ENCODE measurements at regions not wholly inside any gene's neighbourhood (a gene's known extent, or its start where the extent isn't known, plus 50 kb on each side); places are given as distances from the start of the nearest gene placed in this dataset.

DNA sequence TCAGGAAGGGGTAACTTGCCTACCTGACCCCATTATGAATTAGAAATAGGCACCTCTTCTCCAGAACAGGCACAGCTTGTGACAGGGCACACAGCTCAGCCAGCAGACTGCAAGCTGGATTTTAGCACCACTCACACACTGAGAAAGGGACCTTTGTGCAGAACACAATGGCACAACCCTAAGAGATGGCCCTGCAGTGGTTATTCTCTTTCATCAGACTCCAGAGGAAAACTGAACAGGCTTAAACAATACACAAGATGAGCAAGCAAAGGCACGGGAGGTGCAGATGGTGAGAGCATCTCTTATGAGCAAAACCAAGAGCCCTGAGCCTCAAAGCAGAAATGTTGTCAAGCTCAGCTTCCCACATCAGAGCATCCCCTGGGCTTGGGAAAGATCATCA lies 93.8 kb upstream of the LRRC55 start:
- Histone ChIP-seq H3K9ac (ENCODE audit: insufficient read length, low read depth) (no peak overlapping the region), H3K27me3 (ENCODE audit: insufficient read depth, insufficient read length) (no peaks in the 10 kb centered on the region), H3K9me3 (ENCODE audit: insufficient read depth, low read length) (no peaks in the 10 kb centered on the region; the same call in 1 of the 2 replicates), H3K4me1 (ENCODE audit: insufficient read depth, insufficient read length) (peaks cover 2% of the 10 kb centered on the region), H3K36me3 (ENCODE audit: insufficient read depth, insufficient read length, low read length) (no peaks in the 10 kb centered on the region), H3K4me3 (ENCODE audit: insufficient read length, low read depth) (no peak overlapping the region)
- DNase-seq (ENCODE audit: low read depth, low spot score) = no peak
- TF ChIP-seq YY1 (IDR thresholded peaks at IDR 0.05; ENCODE audit: insufficient read depth, insufficient read length) = no peak

DNA sequence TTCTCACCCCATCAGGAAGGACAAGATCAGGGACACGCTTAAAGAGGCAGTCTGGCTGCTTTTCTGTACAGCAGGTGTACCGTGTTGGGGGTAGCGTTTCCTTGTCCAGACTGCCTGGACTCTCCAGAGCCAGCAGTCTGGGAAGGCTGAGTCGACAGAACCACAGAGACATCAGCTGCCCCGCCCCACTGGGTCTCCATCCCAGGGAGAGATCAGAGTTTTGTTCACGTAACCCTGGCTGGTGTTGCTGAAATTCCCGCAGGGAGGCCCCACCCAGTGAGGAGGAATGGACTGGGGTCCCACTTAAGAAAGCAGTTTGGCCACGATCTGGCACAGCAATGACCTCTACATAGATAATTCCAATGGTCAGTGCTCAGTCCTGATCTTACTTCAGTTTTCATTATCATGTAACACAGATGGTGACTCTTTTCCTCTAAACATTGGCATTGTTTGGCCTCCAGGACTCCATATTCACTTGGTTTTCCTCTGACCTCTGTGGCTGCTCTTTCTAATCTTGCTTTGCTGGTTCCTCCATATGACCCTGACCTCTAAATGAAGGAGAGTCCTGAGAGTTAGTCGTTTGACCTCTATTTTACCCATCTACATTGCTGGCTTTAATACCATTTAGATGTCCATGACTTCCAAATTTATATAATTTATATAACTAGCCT lies 89.6 kb upstream of the LRRC55 start:
- H3K27me3 ChIP-seq (ENCODE audit: insufficient read depth, insufficient read length) = no peaks in the 10 kb centered on the region
- H3K9me3 ChIP-seq (ENCODE audit: insufficient read depth, low read length) = no peaks in the 10 kb centered on the region
- TF ChIP-seq YY1 (IDR thresholded peaks at IDR 0.05; ENCODE audit: insufficient read depth, insufficient read length) (no peak), ZNF274 (IDR thresholded peaks at IDR 0.05; ENCODE audit: low read depth, low read length) (no peak), SUZ12 (IDR thresholded peaks at IDR 0.05; ENCODE audit: extremely low read depth, insufficient read depth, insufficient read length) (no peak)
- H3K9ac ChIP-seq (ENCODE audit: insufficient read length, low read depth) = no peak overlapping the region
- no peak for DNase-seq (ENCODE audit: low read depth, low spot score)
- H3K4me3 ChIP-seq (ENCODE audit: insufficient read length, low read depth) = no peak overlapping the region
- no peaks in the 10 kb centered on the region for H3K36me3 ChIP-seq (ENCODE audit: insufficient read depth, insufficient read length, low read length)
- peaks cover 2% of the 10 kb centered on the region for H3K4me1 ChIP-seq (ENCODE audit: insufficient read depth, insufficient read length)

DNA sequence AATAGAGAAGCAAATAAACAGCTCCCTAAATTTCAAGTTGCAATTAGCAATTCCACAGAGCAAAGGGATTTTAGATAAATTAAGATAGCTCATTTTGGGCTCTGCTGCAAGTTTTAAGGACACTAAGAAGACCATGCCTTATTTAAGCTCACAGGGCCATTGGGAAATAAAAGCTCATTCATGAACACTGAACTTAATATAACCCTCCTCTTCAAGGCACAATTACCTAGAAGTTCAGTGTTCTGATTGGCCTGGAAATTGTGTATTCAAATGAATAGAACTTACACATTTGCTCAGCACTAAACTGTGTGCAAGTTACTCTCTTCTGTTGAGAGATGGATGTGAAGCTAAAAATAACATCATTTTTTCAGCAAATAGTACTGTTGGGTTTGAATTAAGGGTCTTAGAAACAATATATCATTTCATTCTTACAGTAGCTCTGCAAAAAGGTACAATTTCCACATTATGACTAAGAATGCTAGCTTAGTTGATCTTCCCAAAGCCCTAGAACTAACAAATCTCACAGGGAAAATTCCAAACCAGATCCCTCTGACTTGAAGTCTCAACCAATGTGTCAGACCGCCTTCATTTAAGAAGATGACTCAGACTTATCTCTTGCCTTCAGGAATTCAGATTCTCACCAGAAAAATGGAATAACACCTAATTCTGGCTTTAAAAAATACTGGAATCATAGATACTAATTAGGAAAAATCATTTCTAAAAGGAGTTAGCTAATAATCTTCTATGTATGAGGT lies 87.4 kb upstream of the LRRC55 start:
- no peak overlapping the region for H3K9ac ChIP-seq (ENCODE audit: insufficient read length, low read depth)
- TF ChIP-seq SUZ12 (IDR thresholded peaks at IDR 0.05; ENCODE audit: extremely low read depth, insufficient read depth, insufficient read length) (no peak), ZNF274 (IDR thresholded peaks at IDR 0.05; ENCODE audit: low read depth, low read length) (no peak), YY1 (IDR thresholded peaks at IDR 0.05; ENCODE audit: insufficient read depth, insufficient read length) (no peak)

GRCh38 chr11:57095417-57095816 lies 86.3 kb upstream of the LRRC55 start:
- Histone ChIP-seq H3K36me3 (ENCODE audit: insufficient read depth, insufficient read length, low read length) (no peaks in the 10 kb centered on the region), H3K9ac (ENCODE audit: insufficient read length, low read depth) (no peak overlapping the region), H3K9me3 (ENCODE audit: insufficient read depth, low read length) (no peaks in the 10 kb centered on the region), H3K4me1 (ENCODE audit: insufficient read depth, insufficient read length) (no peaks in the 10 kb centered on the region), H3K27me3 (ENCODE audit: insufficient read depth, insufficient read length) (no peaks in the 10 kb centered on the region), H3K4me3 (ENCODE audit: insufficient read length, low read depth) (no peak overlapping the region)
- no peak for DNase-seq (ENCODE audit: low read depth, low spot score)
- TF ChIP-seq ZNF274 (IDR thresholded peaks at IDR 0.05; ENCODE audit: low read depth, low read length) (no peak), YY1 (IDR thresholded peaks at IDR 0.05; ENCODE audit: insufficient read depth, insufficient read length) (no peak), SUZ12 (IDR thresholded peaks at IDR 0.05; ENCODE audit: extremely low read depth, insufficient read depth, insufficient read length) (no peak)

More for the DNA sequence above, 87.4 kb upstream of the LRRC55 start:
- Histone ChIP-seq H3K27me3 (ENCODE audit: insufficient read depth, insufficient read length) (no peaks in the 10 kb centered on the region), H3K9me3 (ENCODE audit: insufficient read depth, low read length) (no peaks in the 10 kb centered on the region), H3K4me1 (ENCODE audit: insufficient read depth, insufficient read length) (no peaks in the 10 kb centered on the region), H3K36me3 (ENCODE audit: insufficient read depth, insufficient read length, low read length) (no peaks in the 10 kb centered on the region), H3K4me3 (ENCODE audit: insufficient read length, low read depth) (no peak overlapping the region)
- DNase-seq (ENCODE audit: low read depth, low spot score) = no peak

- Histone ChIP-seq H3K4me3 (ENCODE audit: insufficient read length, low read depth) (no peak overlapping the region), H3K27me3 (ENCODE audit: insufficient read depth, insufficient read length) (no peaks in the 10 kb centered on the region), H3K9ac (ENCODE audit: insufficient read length, low read depth) (no peak overlapping the region), H3K9me3 (ENCODE audit: insufficient read depth, low read length) (no peaks in the 10 kb centered on the region), H3K4me1 (ENCODE audit: insufficient read depth, insufficient read length) (no peaks in the 10 kb centered on the region), H3K36me3 (ENCODE audit: insufficient read depth, insufficient read length, low read length) (no peaks in the 10 kb centered on the region)
- no peak for TF ChIP-seq ZNF274 (IDR thresholded peaks at IDR 0.05; ENCODE audit: low read depth, low read length)
- no peak for TF ChIP-seq YY1 (IDR thresholded peaks at IDR 0.05; ENCODE audit: insufficient read depth, insufficient read length)
- no peak for TF ChIP-seq SUZ12 (IDR thresholded peaks at IDR 0.05; ENCODE audit: extremely low read depth, insufficient read depth, insufficient read length)
- DNase-seq (ENCODE audit: low read depth, low spot score) = no peak
Observed at GRCh38 chr11:57095896-57096295, 85.9 kb upstream of the LRRC55 start.

DNA sequence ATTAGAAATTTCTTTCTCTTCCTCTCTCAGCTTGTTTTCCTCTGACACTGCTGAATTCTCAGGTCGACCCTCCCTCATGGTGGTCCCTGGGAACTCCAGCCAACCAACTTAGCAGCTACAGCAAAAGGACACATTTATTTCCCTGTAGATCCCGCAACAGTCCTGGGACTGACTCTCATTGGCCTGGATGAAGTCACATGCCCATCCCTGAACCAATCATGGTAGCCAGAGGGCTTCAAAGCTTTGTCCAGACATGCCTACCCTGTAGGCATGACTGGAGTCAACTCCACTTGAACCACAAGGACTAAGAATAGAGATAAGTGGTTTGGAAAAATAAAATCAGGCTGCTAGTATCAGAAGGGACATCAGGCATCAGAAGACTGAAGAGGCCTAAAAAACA lies 84.6 kb upstream of the LRRC55 start:
- TF ChIP-seq ZNF274 (IDR thresholded peaks at IDR 0.05; ENCODE audit: low read depth, low read length) = no peak
- no peak for TF ChIP-seq SUZ12 (IDR thresholded peaks at IDR 0.05; ENCODE audit: extremely low read depth, insufficient read depth, insufficient read length)
- Histone ChIP-seq H3K4me3 (ENCODE audit: insufficient read length, low read depth) (no peak overlapping the region), H3K36me3 (ENCODE audit: insufficient read depth, insufficient read length, low read length) (no peaks in the 10 kb centered on the region), H3K27me3 (ENCODE audit: insufficient read depth, insufficient read length) (no peaks in the 10 kb centered on the region), H3K9me3 (ENCODE audit: insufficient read depth, low read length) (no peaks in the 10 kb centered on the region), H3K9ac (ENCODE audit: insufficient read length, low read depth) (no peak overlapping the region), H3K4me1 (ENCODE audit: insufficient read depth, insufficient read length) (no peaks in the 10 kb centered on the region)
- DNase-seq (ENCODE audit: low read depth, low spot score) = no peak

DNA sequence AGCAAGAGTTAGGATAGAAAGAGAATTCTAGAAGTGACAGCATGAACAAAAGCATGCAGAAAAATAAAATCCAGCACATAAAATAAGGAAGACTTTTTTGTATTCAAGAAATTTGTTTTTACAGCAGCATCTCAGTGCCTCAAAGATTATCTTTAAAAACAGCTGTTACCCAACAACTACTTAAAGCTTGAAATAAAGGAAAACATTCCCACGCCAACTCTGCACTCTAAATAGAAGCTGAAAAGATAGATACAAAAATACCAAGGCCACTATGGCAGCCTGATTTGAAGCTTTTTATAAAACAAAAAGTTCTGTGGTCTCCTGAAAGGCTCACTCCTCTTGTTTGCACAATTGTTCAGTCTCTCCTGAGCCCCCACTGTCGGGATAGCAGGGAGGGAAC lies 83.6 kb upstream of the LRRC55 start:
- no peaks in the 10 kb centered on the region for H3K9me3 ChIP-seq (ENCODE audit: insufficient read depth, low read length)
- no peaks in the 10 kb centered on the region for H3K27me3 ChIP-seq (ENCODE audit: insufficient read depth, insufficient read length)
- no peak overlapping the region for H3K4me3 ChIP-seq (ENCODE audit: insufficient read length, low read depth)
- TF ChIP-seq ZNF274 (IDR thresholded peaks at IDR 0.05; ENCODE audit: low read depth, low read length) (no peak), YY1 (IDR thresholded peaks at IDR 0.05; ENCODE audit: insufficient read depth, insufficient read length) (no peak), SUZ12 (IDR thresholded peaks at IDR 0.05; ENCODE audit: extremely low read depth, insufficient read depth, insufficient read length) (no peak)
- DNase-seq (ENCODE audit: low read depth, low spot score) = no peak
- no peaks in the 10 kb centered on the region for H3K4me1 ChIP-seq (ENCODE audit: insufficient read depth, insufficient read length)
- H3K36me3 ChIP-seq (ENCODE audit: insufficient read depth, insufficient read length, low read length) = no peaks in the 10 kb centered on the region
- no peak overlapping the region for H3K9ac ChIP-seq (ENCODE audit: insufficient read length, low read depth)
